Stimulated activated naive B cell treated with anti-CD40 and anti-IgM and Interleukin-4, amounts not matched to agents 10 μg/mL and 1 μg/mL and 100 μg/mL, for 72 hours (primary cell): ENCODE measurements at regions not wholly inside any gene's neighbourhood (a gene's known extent, or its start where the extent isn't known, plus 50 kb on each side); places are given as distances from the start of the nearest gene placed in this dataset.
A peak's percentile ranks its signal among the peaks of the same experiment; 100 is the strongest.

Experiments used
- ATAC-seq, 2 donors: fragments of 150-1000 bp; cut with Tn5 transposase; replicated peaks; 2 replicates each; pipeline ENCODE4 v1.10.0; 2021; ENCODE audit warnings: moderate library complexity in 1 of 2
- DNase-seq: peaks from one replicate; pipeline ENCODE4 v3.0.0; 2021
- H3K27ac Mint-ChIP-seq: one replicate; pipeline ENCODE4 v1.8.0; 2022; ENCODE audit warnings: mild to moderate bottlenecking, mixed read lengths
- H3K27me3 Mint-ChIP-seq, 2 donors: one replicate each; pipeline ENCODE4 v1.8.0; 2022; ENCODE audit warnings: mixed read lengths in 2 of 2
- H3K36me3 Mint-ChIP-seq, 2 donors: one replicate each; pipeline ENCODE4 v1.8.0; 2022; ENCODE audit warnings: mixed read lengths in 2 of 2, mild to moderate bottlenecking in 1 of 2
- H3K4me1 Mint-ChIP-seq, 2 donors: one replicate each; pipeline ENCODE4 v1.8.0; 2022; ENCODE audit warnings: mixed read lengths in 2 of 2, mild to moderate bottlenecking in 1 of 2
- H3K4me3 Mint-ChIP-seq, 2 donors: one replicate each; pipeline ENCODE4 v1.8.0; 2022; ENCODE audit warnings: mild to moderate bottlenecking in 2 of 2, mixed read lengths in 2 of 2, moderate library complexity in 1 of 2
- H3K9me3 Mint-ChIP-seq, 2 donors: one replicate each; pipeline ENCODE4 v1.8.0; 2022; ENCODE audit warnings: mixed read lengths in 2 of 2, mild to moderate bottlenecking in 1 of 2

DNA sequence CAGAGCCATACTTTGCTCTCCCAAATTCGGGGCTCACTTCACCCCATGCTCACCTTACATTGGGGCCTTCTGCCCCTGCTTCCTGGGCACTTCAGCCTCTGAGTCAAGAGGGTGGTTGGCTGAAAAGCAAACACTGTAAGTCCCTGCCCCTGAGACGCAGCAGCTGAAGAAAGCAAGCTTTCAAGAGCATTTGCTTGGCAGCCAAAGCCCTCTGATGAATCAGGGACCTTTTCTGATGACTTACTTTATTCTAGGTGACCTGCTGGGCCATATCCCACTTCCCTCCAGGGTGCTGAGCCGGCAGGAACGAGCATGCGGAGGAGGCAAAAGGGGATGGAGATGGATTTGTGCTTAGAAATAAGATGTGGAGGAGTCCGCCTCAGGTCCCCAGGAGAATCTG is 147.0 kb upstream of the TNRC6C start:
- Mint-ChIP-seq H3K4me1 (no peaks in the 10 kb centered on the region), H3K27ac (no peak overlapping the region), H3K27me3 (peaks cover 7 to 15% of the 10 kb centered on the region in 2 donors), H3K9me3 (no peaks in the 10 kb centered on the region), H3K36me3 (no peaks in the 10 kb centered on the region), H3K4me3 (no peak overlapping the region)
- ATAC-seq (no peak), DNase-seq (no peak)

DNA sequence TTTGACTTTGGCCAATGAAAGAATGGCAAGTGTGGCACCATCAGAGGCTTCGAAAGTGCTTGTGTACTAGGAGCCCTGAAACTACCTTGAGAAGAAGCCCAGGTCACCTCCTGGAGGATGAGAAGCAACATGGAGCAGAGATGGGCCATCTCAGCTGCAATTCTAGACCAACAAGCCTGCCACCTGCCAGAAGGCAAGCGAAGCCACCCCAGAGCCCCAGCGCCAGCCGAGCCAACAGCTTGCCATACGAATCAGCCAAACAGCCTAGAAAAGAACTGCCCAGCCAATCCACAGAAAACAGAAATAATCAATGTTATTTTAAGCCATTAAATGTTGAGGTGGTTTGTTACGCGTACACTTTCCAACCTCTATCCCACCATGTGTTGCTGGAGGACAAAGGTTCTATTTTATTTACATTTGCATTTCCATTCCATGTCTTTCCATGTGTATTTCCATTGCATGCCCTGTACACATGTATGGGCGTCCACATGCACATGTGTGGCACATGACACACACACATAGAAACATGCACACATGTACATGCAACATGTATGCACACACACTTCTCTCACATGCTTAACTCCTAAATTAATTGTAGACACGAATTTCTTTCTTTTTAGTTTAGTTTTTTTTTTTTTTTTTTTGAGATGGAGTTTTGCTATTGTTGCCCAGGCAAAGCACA is 144.3 kb upstream of the TNRC6C start:
- H3K27me3 Mint-ChIP-seq, result peaks cover 16 to 25% of the 10 kb centered on the region in 2 donors
- ATAC-seq, result no peak
- no peaks in the 10 kb centered on the region for H3K36me3 Mint-ChIP-seq
- H3K4me3 Mint-ChIP-seq, result no peak overlapping the region
- no peaks in the 10 kb centered on the region for H3K4me1 Mint-ChIP-seq
- no peak for DNase-seq
- no peak overlapping the region for H3K27ac Mint-ChIP-seq
- H3K9me3 Mint-ChIP-seq, result peaks cover 0 to 2% of the 10 kb centered on the region in 2 donors

DNA sequence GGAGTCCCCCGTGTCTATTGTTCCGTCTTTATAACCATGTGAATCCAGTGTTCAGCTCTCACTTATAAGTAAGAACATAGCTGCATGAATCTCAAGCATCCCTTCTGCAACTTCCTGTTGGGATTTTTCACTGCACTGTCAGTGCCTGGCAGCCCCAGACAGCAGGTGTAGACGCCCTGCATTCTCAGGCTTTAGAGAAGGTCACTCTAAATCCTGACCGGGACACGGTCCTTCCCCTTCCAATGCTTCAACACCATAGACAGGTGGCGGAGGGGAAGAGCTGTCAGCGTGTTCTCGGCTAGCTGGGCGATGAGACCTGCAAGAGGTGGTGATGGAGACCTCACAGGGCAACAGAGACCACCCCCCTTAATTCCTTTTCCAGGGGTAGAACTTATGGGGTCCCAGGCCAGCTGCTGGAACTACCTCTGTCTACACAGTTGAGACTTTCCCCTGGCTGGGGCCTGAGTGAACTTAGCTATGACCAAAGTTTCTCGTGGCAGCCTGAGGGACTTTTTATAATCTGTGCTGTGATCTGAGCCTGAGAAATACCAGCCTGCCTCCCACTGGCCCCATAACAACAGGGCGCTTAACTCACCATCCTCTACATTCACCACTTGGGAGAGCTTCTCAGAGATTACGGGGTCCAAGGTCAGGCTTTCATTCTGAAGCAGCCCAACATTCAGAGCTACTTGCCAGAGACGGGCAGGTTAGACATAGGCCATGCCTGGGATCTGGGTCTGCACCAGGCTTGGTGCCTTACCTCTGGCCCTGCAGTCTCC is 143.2 kb upstream of the TNRC6C start:
- no peak overlapping the region for H3K27ac Mint-ChIP-seq
- no peak for ATAC-seq
- no peak for DNase-seq
- no peak overlapping the region for H3K4me3 Mint-ChIP-seq
- peaks cover 0 to 2% of the 10 kb centered on the region in 2 donors for H3K9me3 Mint-ChIP-seq
- no peaks in the 10 kb centered on the region for H3K36me3 Mint-ChIP-seq
- peaks cover 20 to 33% of the 10 kb centered on the region in 2 donors for H3K27me3 Mint-ChIP-seq
- peaks cover 0 to 4% of the 10 kb centered on the region in 2 donors for H3K4me1 Mint-ChIP-seq

DNA sequence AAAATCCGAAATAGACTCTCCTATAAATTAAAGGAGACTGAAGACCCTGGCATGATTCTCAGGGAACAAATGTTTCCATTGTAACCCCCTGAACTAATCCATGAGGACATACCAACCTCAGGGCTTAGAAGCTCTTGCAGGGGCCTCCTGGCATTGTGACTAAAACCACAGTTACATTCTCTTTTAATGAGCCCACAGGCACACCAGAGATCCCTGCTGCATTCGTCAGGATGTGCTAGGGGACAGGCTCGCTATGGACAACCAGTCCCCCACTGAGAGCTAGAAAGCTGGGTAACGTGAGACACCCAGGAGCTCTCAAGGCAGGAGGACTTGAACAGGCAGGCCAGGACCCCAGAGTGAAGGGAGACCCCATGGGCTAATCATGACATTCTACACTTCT is 140.6 kb upstream of the TNRC6C start:
- Mint-ChIP-seq H3K4me3 (no peak overlapping the region), H3K27me3 (peaks cover 33 to 56% of the 10 kb centered on the region in 2 donors), H3K9me3 (peaks cover 0 to 2% of the 10 kb centered on the region in 2 donors), H3K4me1 (peaks cover 3 to 15% of the 10 kb centered on the region in 2 donors), H3K27ac (no peak overlapping the region), H3K36me3 (no peaks in the 10 kb centered on the region)
- ATAC-seq (no peak), DNase-seq (no peak)

DNA sequence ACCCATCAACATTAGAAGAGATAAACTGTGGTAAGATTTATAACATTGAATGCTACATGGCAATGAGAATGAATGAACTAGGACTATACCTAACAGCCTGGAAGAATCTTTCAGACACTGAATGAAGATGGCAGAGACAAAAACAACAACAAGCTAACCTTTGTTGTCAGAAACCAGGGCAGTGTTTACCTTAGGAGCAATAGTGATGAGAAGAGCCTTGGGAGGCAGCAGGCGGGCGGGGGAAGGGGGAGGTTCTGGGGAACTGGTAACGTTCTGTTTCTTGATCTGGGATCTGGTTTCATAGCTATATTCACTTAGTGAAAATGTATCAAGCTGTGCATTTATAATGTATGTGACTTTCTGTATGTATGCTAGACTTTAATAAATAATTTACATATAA is 139.0 kb upstream of the TNRC6C start:
- H3K27me3 Mint-ChIP-seq, result peaks cover 47 to 59% of the 10 kb centered on the region in 2 donors
- no peak overlapping the region for H3K4me3 Mint-ChIP-seq
- peaks cover 0 to 2% of the 10 kb centered on the region in 2 donors for H3K9me3 Mint-ChIP-seq
- no peak overlapping the region for H3K27ac Mint-ChIP-seq
- no peaks in the 10 kb centered on the region for H3K36me3 Mint-ChIP-seq
- H3K4me1 Mint-ChIP-seq, result peaks cover 3 to 15% of the 10 kb centered on the region in 2 donors
- ATAC-seq (no peak), DNase-seq (no peak)

DNA sequence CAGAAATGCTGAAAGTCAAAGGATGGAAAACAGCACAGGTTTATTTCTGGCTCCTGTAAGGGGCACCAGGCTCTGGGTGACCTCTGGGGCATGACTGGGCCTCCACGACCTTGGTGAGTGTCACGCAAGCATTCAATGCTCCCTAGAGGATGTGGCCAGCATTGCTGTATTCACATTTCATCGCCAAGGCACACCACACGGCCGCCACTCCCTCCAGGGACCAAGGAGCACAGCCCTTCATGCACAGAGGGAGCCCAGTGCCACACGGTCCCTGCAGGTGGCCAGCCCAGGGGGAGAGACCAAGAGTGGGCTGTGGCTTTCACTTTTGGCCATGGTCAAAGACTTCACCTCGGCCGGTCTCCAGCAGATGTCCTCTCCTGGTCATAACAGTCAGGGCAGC is 137.4 kb upstream of the TNRC6C start:
- H3K27ac Mint-ChIP-seq, result no peak overlapping the region
- ATAC-seq (peak; percentile 96 to 98), DNase-seq (peak; percentile 38)
- H3K36me3 Mint-ChIP-seq, result no peaks in the 10 kb centered on the region
- peaks cover 41 to 70% of the 10 kb centered on the region in 2 donors for H3K27me3 Mint-ChIP-seq
- peaks cover 0 to 2% of the 10 kb centered on the region in 2 donors for H3K9me3 Mint-ChIP-seq
- H3K4me3 Mint-ChIP-seq, result no peak overlapping the region
- peaks cover 3 to 15% of the 10 kb centered on the region in 2 donors for H3K4me1 Mint-ChIP-seq

DNA sequence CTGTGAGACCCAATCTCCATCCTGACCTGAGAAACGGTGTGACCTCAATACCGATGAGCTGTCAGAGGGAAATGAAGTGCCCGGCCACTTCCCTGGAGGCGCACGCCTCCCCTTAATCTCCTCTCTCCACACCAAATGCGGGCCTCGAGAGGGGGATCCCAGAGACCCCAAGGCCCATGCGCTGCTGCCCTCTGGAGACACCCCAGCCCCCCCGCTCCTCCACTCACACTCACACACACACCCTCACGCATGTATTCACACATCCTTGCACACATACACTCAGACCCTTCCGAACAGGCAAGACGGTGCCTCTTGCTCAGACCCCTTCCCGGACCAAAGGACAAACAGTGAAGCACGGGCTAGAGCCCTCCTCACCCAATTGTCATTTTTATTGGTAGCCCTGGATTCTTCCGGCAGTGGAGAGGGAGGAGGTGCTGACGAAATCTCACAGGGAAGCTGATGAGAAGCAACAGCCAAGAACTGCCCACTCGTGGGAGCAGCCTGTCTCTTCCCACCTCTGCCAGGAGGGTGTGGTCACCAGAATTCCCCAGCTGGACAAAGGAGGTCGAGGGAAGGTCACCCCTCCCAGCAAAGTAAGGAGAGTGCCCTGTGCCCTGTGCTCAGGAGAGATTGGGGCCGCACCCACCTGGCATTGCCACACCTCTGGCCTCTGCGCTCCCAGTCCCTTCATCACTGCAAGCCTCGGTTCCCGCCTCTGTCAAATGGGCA is 136.0 kb upstream of the TNRC6C start:
- no peak for DNase-seq
- Mint-ChIP-seq H3K36me3 (no peaks in the 10 kb centered on the region), H3K4me1 (peaks cover 3 to 15% of the 10 kb centered on the region in 2 donors), H3K4me3 (no peak overlapping the region), H3K27ac (no peak overlapping the region), H3K27me3 (peaks cover 41 to 78% of the 10 kb centered on the region in 2 donors), H3K9me3 (peaks cover 0 to 2% of the 10 kb centered on the region in 2 donors)
- no peak for ATAC-seq

DNA sequence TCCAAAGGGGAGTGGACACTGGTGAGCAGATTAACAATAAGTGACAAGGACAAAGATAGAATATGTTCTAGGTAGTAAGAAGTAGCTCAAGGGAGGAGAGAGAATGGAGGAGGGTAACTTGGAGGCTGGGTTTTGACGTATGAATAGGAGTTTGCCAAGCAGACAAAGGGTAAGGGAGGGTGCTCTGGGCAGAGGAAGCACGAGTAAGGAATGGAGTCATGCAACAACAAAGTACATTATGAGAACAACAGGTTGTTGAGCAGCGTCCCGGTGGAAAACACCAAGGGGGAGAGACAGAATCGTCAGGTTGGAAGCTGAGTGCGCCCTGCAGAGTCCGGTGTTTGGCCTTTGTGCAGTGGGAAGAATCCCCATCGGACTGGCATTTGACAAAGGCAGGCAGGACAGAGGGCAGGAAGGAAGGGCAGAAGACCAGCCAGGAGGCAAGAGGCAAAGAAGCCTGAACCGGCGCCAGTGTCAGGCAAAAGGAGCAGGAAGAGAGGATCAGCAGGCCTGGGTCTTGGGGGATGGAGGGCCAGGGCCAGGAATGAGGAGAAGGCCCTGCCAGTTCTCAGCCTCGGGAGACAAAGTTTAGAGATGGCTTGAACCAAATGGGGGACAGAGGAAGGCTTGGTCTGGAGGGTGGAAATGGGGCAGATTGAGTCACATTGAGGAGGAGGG is 134.3 kb upstream of the TNRC6C start:
- no peak overlapping the region for H3K4me3 Mint-ChIP-seq
- no peaks in the 10 kb centered on the region for H3K36me3 Mint-ChIP-seq
- DNase-seq (no peak), ATAC-seq (no peak)
- no peak overlapping the region for H3K27ac Mint-ChIP-seq
- peaks cover 32 to 69% of the 10 kb centered on the region in 2 donors for H3K27me3 Mint-ChIP-seq
- peaks cover 3 to 15% of the 10 kb centered on the region in 2 donors for H3K4me1 Mint-ChIP-seq
- no peaks in the 10 kb centered on the region for H3K9me3 Mint-ChIP-seq

DNA sequence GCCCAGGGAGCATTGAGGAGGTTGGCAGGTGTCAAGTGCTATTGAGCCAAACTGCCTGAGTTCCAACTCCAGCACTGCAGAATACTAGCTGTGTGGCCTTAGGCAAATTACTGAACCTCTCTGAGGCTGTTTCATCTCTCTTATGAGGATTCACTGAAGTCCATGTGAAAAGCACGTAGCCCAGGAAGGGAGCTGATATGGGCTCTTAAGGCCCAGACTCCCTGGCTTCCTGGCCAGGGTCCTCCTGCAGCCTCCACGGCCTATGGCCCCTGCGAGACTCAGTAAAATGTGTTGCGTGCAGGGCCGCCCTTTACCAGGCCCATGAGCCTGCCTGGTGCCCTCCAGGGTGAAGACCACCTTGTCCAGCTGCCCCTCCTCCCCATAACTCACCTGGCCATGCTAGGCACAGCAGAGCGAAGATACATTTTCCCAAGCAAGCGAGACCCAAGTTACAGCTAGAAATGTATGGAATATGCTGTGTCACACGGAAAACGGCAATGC is 133.7 kb upstream of the TNRC6C start:
- no peak for ATAC-seq

DNA sequence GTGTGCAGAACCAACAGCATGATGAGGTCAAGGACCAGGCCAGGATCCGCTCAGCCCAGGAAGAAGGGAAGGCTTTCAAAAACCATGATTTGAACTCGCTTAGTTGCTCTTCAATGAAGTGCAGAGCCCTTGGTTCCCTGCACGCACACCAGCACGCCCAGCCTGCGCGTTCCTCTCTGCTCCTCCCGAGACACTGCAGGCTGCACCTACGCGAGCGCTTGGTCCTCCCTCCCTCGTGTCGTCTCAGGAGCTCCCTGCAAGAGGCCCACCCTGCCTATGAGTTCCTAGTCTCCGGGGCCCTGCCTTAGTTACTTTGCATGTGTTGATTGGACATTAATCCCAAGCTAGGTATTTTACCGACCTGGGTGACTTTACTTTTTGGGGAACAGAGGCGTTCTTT is 132.9 kb upstream of the TNRC6C start:
- peaks cover 31 to 62% of the 10 kb centered on the region in 2 donors for H3K27me3 Mint-ChIP-seq
- no peak overlapping the region for H3K27ac Mint-ChIP-seq
- ATAC-seq, result no peak
- H3K9me3 Mint-ChIP-seq, result no peaks in the 10 kb centered on the region
- DNase-seq, result no peak
- H3K36me3 Mint-ChIP-seq, result no peaks in the 10 kb centered on the region
- no peak overlapping the region for H3K4me3 Mint-ChIP-seq
- peaks cover 6 to 8% of the 10 kb centered on the region in 2 donors for H3K4me1 Mint-ChIP-seq

More for the DNA sequence above, 133.7 kb upstream of the TNRC6C start:
- Mint-ChIP-seq H3K27me3 (peaks cover 28 to 65% of the 10 kb centered on the region in 2 donors), H3K4me1 (peaks cover 3 to 15% of the 10 kb centered on the region in 2 donors), H3K36me3 (no peaks in the 10 kb centered on the region), H3K4me3 (no peak overlapping the region), H3K27ac (no peak overlapping the region), H3K9me3 (no peaks in the 10 kb centered on the region)
- DNase-seq, result no peak

DNA sequence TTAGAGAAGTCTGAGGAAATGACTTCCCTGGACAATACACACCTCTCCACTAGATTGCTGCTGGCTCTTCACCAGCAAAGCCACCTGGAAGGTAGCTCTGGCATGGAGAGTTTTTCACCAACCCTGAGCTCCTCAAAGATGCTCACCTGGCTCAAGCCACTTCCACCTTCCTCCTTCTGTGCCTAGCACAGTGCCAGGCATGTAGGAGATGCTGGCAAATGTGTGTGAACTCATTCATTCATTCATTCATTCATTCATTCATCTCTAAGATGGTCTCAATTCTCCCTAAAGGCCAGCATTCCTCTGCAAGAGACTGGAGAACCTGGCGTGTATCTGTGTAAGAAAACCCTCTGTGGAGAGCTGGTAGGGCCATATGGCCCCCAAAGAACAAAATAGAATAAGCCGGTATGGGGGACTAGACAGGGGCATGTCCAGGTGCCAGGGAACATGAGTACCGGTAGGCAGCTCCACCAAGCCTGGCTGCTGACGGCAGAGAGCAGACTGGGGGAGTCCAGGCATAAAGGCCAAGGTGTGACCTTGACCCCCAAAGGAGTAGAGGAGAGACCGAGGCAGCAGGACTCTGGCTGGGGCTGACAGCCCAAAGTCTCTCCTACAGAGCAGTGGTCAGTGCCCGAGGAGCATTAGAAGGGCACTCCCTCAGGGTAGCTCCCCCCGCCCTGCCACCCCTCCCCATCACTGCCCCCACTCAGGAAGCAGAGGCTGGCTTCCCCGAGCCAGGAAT is 132.2 kb upstream of the TNRC6C start:
- no peak overlapping the region for H3K4me3 Mint-ChIP-seq
- H3K4me1 Mint-ChIP-seq, result peaks cover 1 to 4% of the 10 kb centered on the region in 2 donors
- DNase-seq (no peak), ATAC-seq (no peak)
- H3K27me3 Mint-ChIP-seq, result peaks cover 38 to 62% of the 10 kb centered on the region in 2 donors
- no peak overlapping the region for H3K27ac Mint-ChIP-seq
- no peaks in the 10 kb centered on the region for H3K36me3 Mint-ChIP-seq
- H3K9me3 Mint-ChIP-seq, result no peaks in the 10 kb centered on the region

DNA sequence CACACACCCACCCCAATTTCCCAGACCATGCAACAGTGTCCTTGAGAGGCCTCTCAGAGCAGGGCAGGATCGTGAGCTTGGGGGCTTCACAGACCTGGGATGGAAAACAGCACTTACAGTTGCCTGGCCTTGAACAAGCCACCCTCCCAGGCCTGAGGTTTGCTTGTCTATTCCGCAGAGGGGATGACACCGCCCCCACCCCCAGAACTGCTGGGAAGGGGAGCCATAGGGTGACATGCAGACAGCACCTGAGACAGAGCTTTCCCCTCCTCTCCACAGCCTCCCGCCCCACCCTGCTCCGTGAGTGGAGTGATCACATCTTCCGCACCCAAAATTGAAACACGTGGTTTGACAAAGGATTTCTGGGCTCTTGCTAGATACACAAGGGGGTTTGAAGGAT is 131.5 kb upstream of the TNRC6C start:
- Mint-ChIP-seq H3K4me1 (peaks cover 0 to 4% of the 10 kb centered on the region in 2 donors), H3K9me3 (no peaks in the 10 kb centered on the region), H3K27me3 (peaks cover 39 to 62% of the 10 kb centered on the region in 2 donors), H3K4me3 (no peak overlapping the region), H3K27ac (no peak overlapping the region), H3K36me3 (no peaks in the 10 kb centered on the region)
- ATAC-seq (no peak), DNase-seq (no peak)

DNA sequence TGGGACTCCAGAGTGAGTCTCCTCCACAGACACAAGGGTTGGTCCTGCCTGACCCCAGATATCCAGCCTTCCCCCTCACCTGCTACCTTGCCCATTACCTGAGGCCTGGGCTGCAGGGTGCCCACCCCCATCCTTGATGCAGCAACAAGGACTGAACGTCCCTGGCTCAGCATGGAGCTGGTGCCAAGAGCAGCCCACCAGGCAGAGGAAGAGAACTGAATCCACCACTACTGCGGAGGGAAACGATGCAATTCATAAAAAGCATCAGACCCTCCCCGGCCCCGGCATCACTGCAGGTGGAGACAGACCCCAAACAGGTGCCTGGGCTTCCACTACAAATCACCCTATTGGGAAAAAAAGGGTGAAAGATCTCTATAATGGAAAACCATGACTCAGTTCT is 131.0 kb upstream of the TNRC6C start:
- no peaks in the 10 kb centered on the region for H3K9me3 Mint-ChIP-seq
- H3K4me1 Mint-ChIP-seq, result peaks cover 0 to 4% of the 10 kb centered on the region in 2 donors
- H3K4me3 Mint-ChIP-seq, result no peak overlapping the region
- H3K27me3 Mint-ChIP-seq, result peaks cover 39 to 62% of the 10 kb centered on the region in 2 donors
- H3K36me3 Mint-ChIP-seq, result no peaks in the 10 kb centered on the region
- no peak overlapping the region for H3K27ac Mint-ChIP-seq
- ATAC-seq (no peak), DNase-seq (no peak)
